Neural cell (in vitro differentiated cells): ENCODE measurements at regions not wholly inside any gene's neighbourhood (a gene's known extent, or its start where the extent isn't known, plus 50 kb on each side); places are given as distances from the start of the nearest gene placed in this dataset.

ENCODE experiments used
- H2AFZ ChIP-seq: fragments of 200-600, 300-800 bp; sonication (generic), shearing (Covaris generic); 2 replicates; pipeline ENCODE4 v1.6.0; 2014; ENCODE audit warnings: low read depth, mild to moderate bottlenecking, antibody characterized with exemption, low read length, moderate library complexity
- H3F3A ChIP-seq: fragments of 200-600 bp; shearing (Covaris generic); 2 replicates; pipeline ENCODE4 v1.6.1; 2016; ENCODE audit warnings: mild to moderate bottlenecking, moderate library complexity, mixed read lengths, antibody characterized with exemption, low read length; ENCODE audit not compliant: insufficient read depth, poor library complexity, severe bottlenecking
- H3K27ac ChIP-seq: fragments of 200-600, 300-800 bp; sonication (generic), shearing (Covaris generic); 2 replicates; pipeline ENCODE4 v1.5.1; 2014; ENCODE audit warnings: mild to moderate bottlenecking, low read length, moderate library complexity
- H3K27me3 ChIP-seq: fragments of 300-800, 200-600 bp; sonication (generic), shearing (Covaris generic); 2 replicates; pipeline ENCODE4 v1.6.0; 2014; ENCODE audit warnings: mild to moderate bottlenecking, low read depth, low read length, moderate library complexity; ENCODE audit not compliant: insufficient read depth
- H3K36me3 ChIP-seq: fragments of 300-800, 200-600 bp; sonication (generic), shearing (Covaris generic); 2 replicates; pipeline ENCODE4 v1.5.1; 2014; ENCODE audit warnings: mild to moderate bottlenecking, antibody characterized with exemption, low read length, moderate library complexity; ENCODE audit not compliant: insufficient read depth
- H3K4me2 ChIP-seq: fragments of 300-800, 200-600 bp; sonication (generic), shearing (Covaris generic); 2 replicates; pipeline ENCODE4 v1.6.0; 2014; ENCODE audit warnings: mild to moderate bottlenecking, low read length
- H3K4me3 ChIP-seq: fragments of 300-800, 200-600 bp; sonication (generic), shearing (Covaris generic); 2 replicates; pipeline ENCODE4 v1.5.1; 2014; ENCODE audit warnings: mild to moderate bottlenecking, low read length, moderate library complexity
- H3K79me2 ChIP-seq: fragments of 200-600 bp; shearing (Covaris generic); replicated peaks from 2 replicates; pipeline ENCODE4 v1.6.0; 2014; ENCODE audit warnings: mild to moderate bottlenecking, low read length, moderate library complexity; ENCODE audit not compliant: insufficient read depth
- H3K9ac ChIP-seq: fragments of 300-800, 200-600 bp; sonication (generic), shearing (Covaris generic); 2 replicates; pipeline ENCODE4 v1.6.1; 2016; ENCODE audit warnings: mild to moderate bottlenecking, low read length, mixed read lengths
- H3K9me2 ChIP-seq: fragments of 200-600 bp; shearing (Covaris generic); 2 replicates; pipeline ENCODE4 v1.6.1; 2016; ENCODE audit warnings: mild to moderate bottlenecking, low read length, mixed read lengths; ENCODE audit not compliant: insufficient read depth
- H3K9me3 ChIP-seq: fragments of 200-600, 300-800 bp; sonication (generic), shearing (Covaris generic); 2 replicates; pipeline ENCODE4 v1.6.1; 2016; ENCODE audit warnings: mild to moderate bottlenecking, mixed run types, low read length, moderate library complexity, mixed read lengths
- H4K20me1 ChIP-seq: fragments of 200-600 bp; shearing (Covaris generic); 2 replicates; pipeline ENCODE4 v1.6.1; 2016; ENCODE audit warnings: mild to moderate bottlenecking, mixed run types; ENCODE audit not compliant: insufficient read depth
- EP300 ChIP-seq: fragments of 450-650 bp; conservative IDR thresholded peaks from 2 replicates; pipeline ENCODE4 v1.6.1; 2014; ENCODE audit warnings: antibody characterized with exemption, mild to moderate bottlenecking, moderate library complexity; ENCODE audit not compliant: poor library complexity, severe bottlenecking
- EZH2 ChIP-seq: fragments of 200-600, 300-800 bp; shearing (Covaris generic), sonication (generic); IDR thresholded peaks from 2 replicates; pipeline ENCODE4 v1.6.1; 2014; ENCODE audit warnings: antibody characterized with exemption, low read length, borderline replicate concordance, mild to moderate bottlenecking; ENCODE audit not compliant: insufficient read depth, poor library complexity, severe bottlenecking
- MXI1 ChIP-seq: fragments of 450-650 bp; conservative IDR thresholded peaks from 2 replicates; pipeline ENCODE4 v1.6.1; 2014; ENCODE audit warnings: antibody characterized with exemption, mild to moderate bottlenecking; ENCODE audit not compliant: poor library complexity, severe bottlenecking
- POLR2AphosphoS5 ChIP-seq: IDR thresholded peaks from 2 replicates; pipeline ENCODE4 v1.6.1; 2012
- RAD21 ChIP-seq: fragments of 450-650 bp; conservative IDR thresholded peaks from 2 replicates; pipeline ENCODE4 v1.6.1; 2014; ENCODE audit warnings: antibody characterized with exemption, mild to moderate bottlenecking, moderate library complexity
- SMC3 ChIP-seq: fragments of 450-650 bp; conservative IDR thresholded peaks from 2 replicates; pipeline ENCODE4 v1.6.1; 2014; ENCODE audit warnings: antibody characterized with exemption, mild to moderate bottlenecking, moderate library complexity; ENCODE audit not compliant: poor library complexity
- TAF1 ChIP-seq: IDR thresholded peaks from 2 replicates; pipeline ENCODE4 v1.6.1; 2012; ENCODE audit warnings: low read depth
- TF ChIP-seq, protein P1 (sequence below): IDR thresholded peaks from 2 replicates; pipeline ENCODE4 v1.6.1; 2012; ENCODE audit warnings: borderline replicate concordance
- TF ChIP-seq, protein P2 (sequence below): fragments of 450-650 bp; IDR thresholded peaks from 2 replicates; pipeline ENCODE4 v1.5.1; 2014; ENCODE audit warnings: antibody characterized with exemption, mild to moderate bottlenecking, moderate library complexity; ENCODE audit not compliant: poor library complexity, severe bottlenecking

GRCh38 chr20:22217712-22218352 lies 366.5 kb downstream of the FOXA2 start:
- no peak overlapping the region for H3K4me2 ChIP-seq
- no peaks in the 10 kb centered on the region for H3K36me3 ChIP-seq
- no peaks in the 10 kb centered on the region for H3K9me3 ChIP-seq
- H4K20me1 ChIP-seq, result no peaks in the 10 kb centered on the region
- no peaks in the 10 kb centered on the region for H3K79me2 ChIP-seq
- no peak overlapping the region for H3K4me3 ChIP-seq
- H3K9ac ChIP-seq, result no peak overlapping the region
- no peaks in the 10 kb centered on the region for H3K27me3 ChIP-seq
- no peaks in the 10 kb centered on the region for H3F3A ChIP-seq
- H3K9me2 ChIP-seq, result no peaks in the 10 kb centered on the region
- TF ChIP-seq SMC3 (no peak), EZH2 (no peak)
- no peak overlapping the region for H3K27ac ChIP-seq
- H2AFZ ChIP-seq, result no peak overlapping the region

- Histone ChIP-seq H3K4me3 (no peak overlapping the region), H3K9me3 (no peaks in the 10 kb centered on the region), H3K9me2 (no peaks in the 10 kb centered on the region), H3K79me2 (no peaks in the 10 kb centered on the region), H4K20me1 (no peaks in the 10 kb centered on the region), H3K4me2 (no peak overlapping the region), H3K27ac (no peak overlapping the region), H3K36me3 (no peaks in the 10 kb centered on the region), H2AFZ (no peak overlapping the region), H3K27me3 (no peaks in the 10 kb centered on the region), H3F3A (no peaks in the 10 kb centered on the region), H3K9ac (no peak overlapping the region)
- TF ChIP-seq, protein P1, sequence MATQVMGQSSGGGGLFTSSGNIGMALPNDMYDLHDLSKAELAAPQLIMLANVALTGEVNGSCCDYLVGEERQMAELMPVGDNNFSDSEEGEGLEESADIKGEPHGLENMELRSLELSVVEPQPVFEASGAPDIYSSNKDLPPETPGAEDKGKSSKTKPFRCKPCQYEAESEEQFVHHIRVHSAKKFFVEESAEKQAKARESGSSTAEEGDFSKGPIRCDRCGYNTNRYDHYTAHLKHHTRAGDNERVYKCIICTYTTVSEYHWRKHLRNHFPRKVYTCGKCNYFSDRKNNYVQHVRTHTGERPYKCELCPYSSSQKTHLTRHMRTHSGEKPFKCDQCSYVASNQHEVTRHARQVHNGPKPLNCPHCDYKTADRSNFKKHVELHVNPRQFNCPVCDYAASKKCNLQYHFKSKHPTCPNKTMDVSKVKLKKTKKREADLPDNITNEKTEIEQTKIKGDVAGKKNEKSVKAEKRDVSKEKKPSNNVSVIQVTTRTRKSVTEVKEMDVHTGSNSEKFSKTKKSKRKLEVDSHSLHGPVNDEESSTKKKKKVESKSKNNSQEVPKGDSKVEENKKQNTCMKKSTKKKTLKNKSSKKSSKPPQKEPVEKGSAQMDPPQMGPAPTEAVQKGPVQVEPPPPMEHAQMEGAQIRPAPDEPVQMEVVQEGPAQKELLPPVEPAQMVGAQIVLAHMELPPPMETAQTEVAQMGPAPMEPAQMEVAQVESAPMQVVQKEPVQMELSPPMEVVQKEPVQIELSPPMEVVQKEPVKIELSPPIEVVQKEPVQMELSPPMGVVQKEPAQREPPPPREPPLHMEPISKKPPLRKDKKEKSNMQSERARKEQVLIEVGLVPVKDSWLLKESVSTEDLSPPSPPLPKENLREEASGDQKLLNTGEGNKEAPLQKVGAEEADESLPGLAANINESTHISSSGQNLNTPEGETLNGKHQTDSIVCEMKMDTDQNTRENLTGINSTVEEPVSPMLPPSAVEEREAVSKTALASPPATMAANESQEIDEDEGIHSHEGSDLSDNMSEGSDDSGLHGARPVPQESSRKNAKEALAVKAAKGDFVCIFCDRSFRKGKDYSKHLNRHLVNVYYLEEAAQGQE, result no peak
- TF ChIP-seq MXI1 (no peak), SMC3 (no peak), TAF1 (no peak), POLR2AphosphoS5 (no peak), EP300 (no peak), RAD21 (no peak), EZH2 (no peak)
- TF ChIP-seq, protein P2, sequence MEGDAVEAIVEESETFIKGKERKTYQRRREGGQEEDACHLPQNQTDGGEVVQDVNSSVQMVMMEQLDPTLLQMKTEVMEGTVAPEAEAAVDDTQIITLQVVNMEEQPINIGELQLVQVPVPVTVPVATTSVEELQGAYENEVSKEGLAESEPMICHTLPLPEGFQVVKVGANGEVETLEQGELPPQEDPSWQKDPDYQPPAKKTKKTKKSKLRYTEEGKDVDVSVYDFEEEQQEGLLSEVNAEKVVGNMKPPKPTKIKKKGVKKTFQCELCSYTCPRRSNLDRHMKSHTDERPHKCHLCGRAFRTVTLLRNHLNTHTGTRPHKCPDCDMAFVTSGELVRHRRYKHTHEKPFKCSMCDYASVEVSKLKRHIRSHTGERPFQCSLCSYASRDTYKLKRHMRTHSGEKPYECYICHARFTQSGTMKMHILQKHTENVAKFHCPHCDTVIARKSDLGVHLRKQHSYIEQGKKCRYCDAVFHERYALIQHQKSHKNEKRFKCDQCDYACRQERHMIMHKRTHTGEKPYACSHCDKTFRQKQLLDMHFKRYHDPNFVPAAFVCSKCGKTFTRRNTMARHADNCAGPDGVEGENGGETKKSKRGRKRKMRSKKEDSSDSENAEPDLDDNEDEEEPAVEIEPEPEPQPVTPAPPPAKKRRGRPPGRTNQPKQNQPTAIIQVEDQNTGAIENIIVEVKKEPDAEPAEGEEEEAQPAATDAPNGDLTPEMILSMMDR, result no peak
Observed at GRCh38 chr20:22216984-22217383, 367.4 kb downstream of the FOXA2 start.

DNA sequence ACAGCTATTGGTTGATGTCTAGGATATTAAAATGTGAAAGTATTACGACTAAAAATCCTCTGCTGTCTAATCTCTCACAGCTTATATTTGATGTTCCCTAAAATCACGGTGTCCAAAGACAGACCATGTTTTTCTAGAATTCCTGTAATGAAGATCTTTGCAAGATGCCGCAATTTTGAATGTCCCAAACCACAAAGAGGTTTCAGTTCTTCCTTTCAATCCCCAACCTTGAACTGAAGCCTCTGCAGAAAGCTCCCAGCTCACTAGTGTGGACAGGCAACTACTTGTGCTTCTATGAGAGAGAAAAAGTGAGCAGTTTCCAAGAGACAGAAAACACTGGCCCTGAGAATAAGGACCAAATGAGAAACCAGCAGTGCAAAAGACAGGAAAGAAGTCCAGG lies 370.1 kb downstream of the FOXA2 start:
- no peaks in the 10 kb centered on the region for H3K9me3 ChIP-seq
- H3K79me2 ChIP-seq, result no peaks in the 10 kb centered on the region
- H4K20me1 ChIP-seq, result no peaks in the 10 kb centered on the region
- no peak overlapping the region for H3K9ac ChIP-seq
- H3K27me3 ChIP-seq, result no peaks in the 10 kb centered on the region
- no peaks in the 10 kb centered on the region for H3K36me3 ChIP-seq
- H2AFZ ChIP-seq, result no peak overlapping the region
- no peak overlapping the region for H3K4me2 ChIP-seq
- TF ChIP-seq, protein P1, result no peak
- TF ChIP-seq TAF1 (no peak), MXI1 (no peak), POLR2AphosphoS5 (no peak), EZH2 (no peak), RAD21 (no peak)
- H3K9me2 ChIP-seq, result no peaks in the 10 kb centered on the region
- no peak overlapping the region for H3K4me3 ChIP-seq
- no peaks in the 10 kb centered on the region for H3F3A ChIP-seq
- H3K27ac ChIP-seq, result no peak overlapping the region
